NOMO-1 treated with DMSO at 0.1 percent for 48 hours (cell line): ENCODE measurements at regions not wholly inside any gene's neighbourhood (a gene's known extent, or its start where the extent isn't known, plus 50 kb on each side); places are given as distances from the start of the nearest gene placed in this dataset.

Experiments
- DNase-seq: peaks from one replicate; lab custom pipeline; 2025; ENCODE audit not compliant: unreplicated experiment; lab: John Stamatoyannopoulos, UW

GRCh38 chr5:81856948-81857928 is 106.3 kb upstream of the SSBP2 start:
- peak; percentile 41 for DNase-seq

GRCh38 chr5:81855591-81855990 is 104.7 kb upstream of the SSBP2 start:
- no peak for DNase-seq

- peak; percentile 14 for DNase-seq
Measured at GRCh38 chr5:81854915-81855314, 104.0 kb upstream of the SSBP2 start.

DNA sequence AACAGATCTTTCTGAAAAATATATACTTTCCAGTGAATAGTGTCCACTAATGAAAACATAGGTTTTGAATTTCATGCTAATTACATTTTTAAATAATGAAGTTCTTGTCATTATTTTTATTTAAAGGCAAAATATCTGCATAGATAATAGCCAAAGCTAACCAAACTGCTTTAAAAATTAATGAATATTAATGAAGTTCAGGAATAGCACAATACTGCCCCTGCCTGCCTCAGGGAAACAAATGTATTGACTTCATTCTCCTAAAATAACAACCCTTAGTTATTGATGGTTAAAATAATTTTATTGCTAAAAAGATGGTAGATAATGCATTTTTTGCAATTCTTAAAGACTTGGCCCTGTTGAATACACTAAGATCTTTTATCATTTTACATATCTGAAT is 103.6 kb upstream of the SSBP2 start:
- DNase-seq: no peak

GRCh38 chr5:81853030-81853357 is 102.1 kb upstream of the SSBP2 start:
- DNase-seq: no peak

DNA sequence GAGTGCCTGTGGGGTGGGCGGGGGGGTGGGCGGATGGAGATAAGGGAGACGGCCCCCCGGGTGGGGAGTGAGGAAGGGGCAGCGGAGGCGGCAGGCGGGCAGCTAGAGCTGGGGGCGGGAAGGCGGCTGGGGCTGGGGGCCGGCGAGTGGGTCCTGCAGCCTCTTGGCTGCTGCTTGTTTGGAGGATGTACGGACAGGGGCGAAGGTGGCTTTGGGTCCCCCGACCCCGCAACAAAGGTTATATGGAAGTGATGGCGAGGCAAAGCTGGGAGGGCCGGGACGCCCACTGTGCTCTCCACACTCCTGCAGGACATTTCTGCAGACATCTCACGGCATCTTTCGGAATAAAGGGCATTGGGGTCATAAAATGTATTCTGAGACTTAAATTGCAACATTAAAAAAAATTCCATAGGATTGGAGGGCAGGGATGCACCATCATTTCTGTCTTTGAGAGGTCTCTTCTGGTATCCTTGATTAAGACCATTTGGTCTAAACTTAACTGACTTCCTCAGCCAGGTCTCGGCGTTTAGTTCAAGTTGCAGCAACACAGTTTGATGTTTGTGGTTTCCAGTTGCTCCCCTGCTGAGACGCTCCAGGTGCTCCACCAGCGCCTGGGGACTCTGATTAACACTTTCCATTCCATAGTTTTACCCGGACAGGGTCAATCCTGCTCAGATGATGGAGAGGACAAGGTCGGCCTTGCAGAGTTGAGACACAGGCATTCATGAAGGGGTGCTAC is 101.6 kb upstream of the SSBP2 start:
- DNase-seq: peak; percentile 56

DNA sequence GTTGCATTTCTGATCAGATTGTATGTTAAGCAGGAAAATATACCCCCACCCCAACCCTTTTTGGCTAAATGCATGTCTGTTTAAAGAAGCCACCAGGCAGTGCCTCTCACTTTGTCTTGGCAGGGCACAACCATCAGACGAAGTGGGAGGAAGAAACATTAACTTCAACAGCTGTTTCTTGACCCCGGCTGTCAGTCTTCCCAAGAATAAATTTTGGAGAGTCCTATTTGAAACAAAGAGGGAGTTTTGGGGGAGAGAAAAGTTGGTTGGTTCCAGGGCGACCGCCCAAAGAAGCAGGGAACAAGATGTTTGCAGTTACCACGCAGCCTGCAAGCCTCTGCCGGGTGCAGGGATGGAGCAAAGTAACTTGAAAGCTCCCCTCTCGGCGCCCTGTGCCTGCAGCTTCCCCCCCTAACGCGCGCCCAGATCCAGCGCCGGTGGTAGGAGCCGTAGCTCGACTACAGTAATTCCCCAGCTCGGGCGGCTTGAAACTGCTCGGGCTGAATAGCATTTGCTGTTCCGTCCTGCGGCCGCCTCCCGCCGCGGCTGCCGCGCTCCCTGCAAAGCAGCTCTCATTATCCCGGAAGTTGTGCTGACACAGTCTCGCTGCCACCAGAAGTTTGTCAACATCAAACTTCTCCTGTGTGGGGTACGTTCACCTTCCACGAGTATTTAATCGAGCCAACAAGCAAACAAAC is 100.7 kb upstream of the SSBP2 start:
- DNase-seq: peak; percentile 93

DNA sequence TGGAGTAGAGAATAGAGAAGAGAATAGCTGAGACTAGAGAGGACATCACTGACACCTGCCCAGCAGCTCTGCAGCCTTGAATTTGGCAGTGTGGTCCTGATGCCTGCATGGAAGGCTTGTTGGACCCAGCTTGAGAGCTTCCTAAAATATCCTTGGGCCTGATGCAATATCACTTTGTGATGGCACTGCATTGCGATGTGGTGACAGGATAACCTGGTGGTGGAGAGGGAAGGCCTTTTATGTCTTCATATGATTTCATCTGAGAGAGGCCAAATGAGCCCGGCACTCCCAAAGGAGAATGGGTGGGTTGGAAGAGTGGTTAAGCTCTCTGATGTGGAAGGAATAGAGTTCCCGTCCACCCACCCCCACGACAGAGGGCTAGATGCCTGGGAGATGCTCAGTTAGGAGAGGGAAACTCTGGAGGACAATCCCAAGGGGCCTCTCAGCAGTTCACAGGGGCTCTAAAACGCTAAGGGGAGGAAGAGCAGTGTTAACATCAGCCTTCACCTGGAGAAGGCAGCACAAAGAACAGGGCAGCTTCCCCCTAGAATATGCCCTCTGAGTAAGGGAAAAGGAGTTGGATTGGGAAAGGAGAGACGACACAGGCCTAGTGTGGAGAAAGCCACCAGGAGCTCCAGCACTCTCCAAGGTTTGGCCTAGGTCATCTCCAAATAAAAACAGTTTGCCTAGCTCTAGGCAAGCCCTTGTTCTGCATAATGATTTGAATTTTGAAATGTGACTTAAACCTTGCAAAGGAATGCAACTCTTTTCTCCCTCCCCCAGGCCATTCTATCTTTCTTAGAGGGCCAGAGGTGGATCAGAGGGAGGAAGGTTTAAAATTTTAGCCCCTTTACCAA is 99.8 kb upstream of the SSBP2 start:
- DNase-seq: peak; percentile 16

- DNase-seq: no peak
Measured at GRCh38 chr5:81849770-81850367, 99.0 kb upstream of the SSBP2 start.

DNA sequence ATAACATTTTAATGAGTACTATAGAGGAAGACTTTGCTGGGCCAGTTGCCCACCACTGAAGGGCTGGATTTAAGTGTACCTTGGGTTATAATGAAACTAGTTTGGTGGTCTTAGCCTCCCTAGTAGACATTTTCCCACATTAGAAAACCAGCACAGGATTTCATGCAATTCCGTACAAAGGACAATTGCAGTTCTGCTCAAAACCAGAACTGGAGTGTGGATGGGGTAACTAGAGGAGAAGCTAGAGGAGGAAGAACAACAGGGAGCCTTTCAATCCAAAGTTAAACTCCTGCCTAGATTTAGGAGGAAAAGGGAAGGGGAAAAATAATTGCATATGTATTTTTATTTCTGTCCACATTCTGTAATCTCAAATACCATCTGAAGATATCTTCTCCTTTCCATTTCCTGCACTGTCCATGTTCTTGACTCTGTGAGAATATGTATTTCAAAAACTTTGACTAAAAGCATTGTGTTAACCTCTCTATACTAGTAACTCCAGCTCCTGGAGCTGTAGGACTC is 97.5 kb upstream of the SSBP2 start:
- DNase-seq: no peak

DNA sequence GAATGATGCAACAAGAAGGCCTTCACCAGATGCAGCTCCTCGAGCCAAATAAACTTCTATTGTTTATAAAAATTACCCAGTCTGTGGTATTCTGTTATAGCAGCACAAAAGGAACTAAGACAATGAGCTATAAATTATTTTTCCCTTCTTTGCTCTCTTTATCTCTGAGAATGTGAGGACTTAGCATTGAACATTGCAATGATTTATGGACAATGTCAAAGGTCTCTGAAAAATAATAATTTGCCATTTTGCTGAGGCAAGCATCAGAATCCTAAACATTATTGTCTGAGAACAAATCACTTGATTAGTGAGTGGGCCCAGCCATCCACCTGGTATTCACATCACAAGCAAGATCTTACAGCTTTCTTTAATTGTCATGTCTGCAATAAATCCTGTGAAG is 95.4 kb upstream of the SSBP2 start:
- DNase-seq: no peak

- no peak for DNase-seq
Measured at GRCh38 chr5:81843845-81844244, 92.9 kb upstream of the SSBP2 start.

DNA sequence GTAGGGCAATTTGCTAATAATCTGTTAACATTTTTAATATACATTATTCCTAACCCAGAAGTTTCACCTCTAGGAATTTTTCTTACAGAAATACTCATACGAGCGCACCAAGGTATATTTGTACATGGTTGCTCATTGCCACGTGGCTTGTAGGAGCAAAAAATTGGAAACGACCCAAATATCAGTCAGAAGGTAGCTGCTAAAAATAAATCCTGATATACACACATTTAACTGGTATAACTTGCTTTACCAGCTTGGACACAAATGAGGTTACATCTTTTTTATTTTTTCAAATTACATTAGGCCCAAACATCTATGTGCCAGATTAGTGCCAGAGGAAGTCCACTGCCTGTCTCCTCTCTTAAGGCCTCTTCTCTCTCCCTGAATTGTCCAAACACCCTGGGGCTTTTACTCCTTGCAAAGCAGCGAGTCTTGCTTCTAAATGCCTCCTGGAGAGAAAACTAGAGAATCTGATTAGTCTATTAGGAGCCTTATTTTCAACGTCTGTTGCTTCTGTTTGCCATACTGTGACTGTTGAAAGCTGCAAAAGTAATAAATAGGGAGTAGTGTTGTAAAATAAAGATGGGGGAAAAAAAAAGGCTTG is 92.0 kb upstream of the SSBP2 start:
- DNase-seq: no peak

DNA sequence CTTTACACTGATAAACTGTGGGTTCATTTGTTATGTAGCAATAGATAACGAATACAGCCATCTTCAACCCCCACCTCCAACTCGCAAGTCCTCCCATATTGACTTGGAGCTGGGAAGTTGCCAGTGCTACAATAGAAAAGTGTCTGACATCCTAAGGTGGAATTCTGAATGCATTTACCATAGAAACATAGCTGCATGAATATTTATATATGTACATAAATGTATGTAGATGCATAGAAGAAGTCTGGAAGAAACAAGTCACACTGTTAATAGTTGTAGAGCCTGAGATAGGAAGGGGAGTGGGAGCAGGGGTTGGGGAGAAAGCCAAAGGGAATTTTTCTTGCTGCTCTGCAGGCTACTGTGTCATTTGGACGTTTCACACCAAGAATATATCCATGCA is 88.1 kb upstream of the SSBP2 start:
- DNase-seq: no peak

DNA sequence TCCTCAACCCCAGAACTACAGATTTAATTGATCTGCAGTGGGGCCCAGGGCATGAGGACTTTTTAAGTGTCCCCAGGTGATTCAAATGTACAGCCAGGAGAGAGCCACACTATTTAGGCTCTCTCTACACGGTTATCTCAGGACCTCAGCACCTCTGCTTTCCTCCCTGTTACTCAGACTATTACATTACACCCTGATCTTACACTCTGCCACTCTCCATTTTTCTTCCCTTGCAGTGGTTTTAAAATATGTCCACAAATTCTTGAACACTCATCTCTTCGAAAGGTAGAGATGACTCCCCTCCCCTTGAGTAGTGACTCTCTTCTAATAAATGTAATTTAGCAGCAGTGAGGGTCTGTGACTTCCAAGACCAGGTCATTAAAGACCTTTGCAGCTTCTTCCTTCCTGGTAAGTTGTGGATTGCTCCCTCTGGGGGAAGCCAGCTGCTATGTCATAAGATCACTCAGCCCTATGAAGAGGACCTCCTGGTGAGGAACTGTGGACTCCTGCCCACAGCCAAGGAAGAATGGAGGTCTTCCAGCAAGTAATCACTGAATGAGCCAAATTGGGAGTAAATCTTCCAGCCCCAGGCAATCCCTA is 87.5 kb upstream of the SSBP2 start:
- peak; percentile 26 for DNase-seq

DNA sequence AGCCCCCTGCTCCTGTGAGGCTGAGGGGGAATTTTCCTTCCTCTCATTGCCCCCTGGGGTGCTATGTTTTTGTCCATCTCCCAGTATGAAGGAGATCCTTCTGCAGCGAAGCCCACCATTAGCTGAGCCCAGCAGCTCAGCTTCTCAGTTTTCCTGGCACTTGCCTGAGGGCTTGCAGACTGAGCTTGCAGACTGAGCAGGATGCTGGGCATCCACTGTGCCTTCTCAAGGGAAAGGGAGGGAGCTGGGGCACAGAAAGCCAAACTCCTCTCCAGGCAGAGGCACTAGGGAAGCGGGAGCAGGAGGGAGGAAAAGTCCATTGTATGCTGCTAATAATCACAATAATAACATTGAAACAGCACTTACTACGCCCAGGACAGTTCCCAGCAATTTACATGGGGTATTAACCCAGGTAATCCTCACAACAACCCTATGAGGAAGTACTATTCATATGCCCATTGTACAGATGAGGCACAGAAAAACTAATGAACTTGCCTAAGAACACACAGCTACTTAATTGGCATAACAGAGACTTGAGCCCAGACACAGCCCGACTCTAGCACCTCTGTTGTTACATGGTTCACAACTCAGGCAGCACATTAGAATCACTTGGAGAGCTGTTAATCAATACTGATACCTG is 86.9 kb upstream of the SSBP2 start:
- DNase-seq: no peak

DNA sequence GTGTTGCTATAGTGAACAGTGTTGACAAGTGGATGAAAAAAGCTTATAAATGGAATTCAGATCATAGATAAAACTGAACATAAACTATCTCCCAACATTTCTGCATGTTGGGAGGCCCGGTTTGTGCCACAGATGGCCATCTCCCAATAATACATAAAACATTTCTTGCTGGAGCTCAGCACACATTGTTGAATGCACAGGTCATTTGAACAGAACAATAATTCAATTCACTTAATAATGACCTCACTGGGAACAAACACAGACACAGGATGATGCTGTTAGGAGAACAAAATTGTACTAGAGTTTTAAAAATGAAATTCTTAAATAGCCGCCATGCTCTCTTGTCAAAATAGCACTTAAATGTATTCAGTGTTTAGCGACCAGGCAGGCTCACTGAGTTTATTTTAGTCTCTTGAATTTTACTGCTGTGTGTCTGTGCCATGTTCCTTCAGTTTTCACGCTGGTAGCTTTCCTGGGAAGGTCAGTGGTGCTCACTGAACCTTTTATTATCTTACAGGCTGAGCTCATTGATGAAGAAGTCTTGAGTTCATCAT is 85.0 kb upstream of the SSBP2 start:
- DNase-seq: no peak

DNA sequence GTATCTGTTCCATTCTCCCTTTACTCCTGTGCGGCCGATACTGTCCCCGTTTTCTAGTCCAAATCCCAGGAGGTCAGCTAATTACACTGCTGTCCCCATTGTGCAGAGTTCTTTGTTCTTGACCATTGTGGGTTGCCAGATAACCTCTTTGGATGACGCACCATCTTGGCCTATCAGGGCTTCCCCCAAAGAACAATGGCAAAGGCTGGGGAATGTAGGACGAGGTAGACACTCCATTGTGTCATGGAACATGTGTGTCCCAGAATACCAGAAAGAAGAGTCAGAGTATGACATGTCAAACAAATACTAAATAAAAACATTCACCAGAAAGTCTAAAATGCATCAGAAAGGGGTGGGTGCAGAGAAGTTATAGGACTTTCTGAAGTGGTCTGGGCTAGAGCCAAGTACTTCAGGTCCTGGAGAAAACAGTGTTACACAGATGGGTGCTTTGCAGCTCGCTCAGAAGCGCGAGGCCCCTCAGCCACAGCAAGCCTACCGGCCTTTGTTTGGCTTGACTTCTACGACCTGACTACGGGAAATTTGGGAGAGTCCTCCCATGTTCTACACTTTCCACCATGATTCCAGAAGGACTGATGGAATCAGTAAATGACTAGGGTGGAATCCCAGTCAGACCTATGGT is 83.2 kb upstream of the SSBP2 start:
- DNase-seq: no peak
